HG03095 (cell line): ENCODE measurements at regions not wholly inside any gene's neighbourhood (a gene's known extent, or its start where the extent isn't known, plus 50 kb on each side); places are given as distances from the start of the nearest gene placed in this dataset.

Experiments
- ATAC-seq: cut with Tn5 transposase; IDR thresholded peaks from one replicate; pipeline ENCODE4 v1.9.1; 2021; ENCODE audit warnings: moderate library complexity; ENCODE audit not compliant: unreplicated experiment

DNA sequence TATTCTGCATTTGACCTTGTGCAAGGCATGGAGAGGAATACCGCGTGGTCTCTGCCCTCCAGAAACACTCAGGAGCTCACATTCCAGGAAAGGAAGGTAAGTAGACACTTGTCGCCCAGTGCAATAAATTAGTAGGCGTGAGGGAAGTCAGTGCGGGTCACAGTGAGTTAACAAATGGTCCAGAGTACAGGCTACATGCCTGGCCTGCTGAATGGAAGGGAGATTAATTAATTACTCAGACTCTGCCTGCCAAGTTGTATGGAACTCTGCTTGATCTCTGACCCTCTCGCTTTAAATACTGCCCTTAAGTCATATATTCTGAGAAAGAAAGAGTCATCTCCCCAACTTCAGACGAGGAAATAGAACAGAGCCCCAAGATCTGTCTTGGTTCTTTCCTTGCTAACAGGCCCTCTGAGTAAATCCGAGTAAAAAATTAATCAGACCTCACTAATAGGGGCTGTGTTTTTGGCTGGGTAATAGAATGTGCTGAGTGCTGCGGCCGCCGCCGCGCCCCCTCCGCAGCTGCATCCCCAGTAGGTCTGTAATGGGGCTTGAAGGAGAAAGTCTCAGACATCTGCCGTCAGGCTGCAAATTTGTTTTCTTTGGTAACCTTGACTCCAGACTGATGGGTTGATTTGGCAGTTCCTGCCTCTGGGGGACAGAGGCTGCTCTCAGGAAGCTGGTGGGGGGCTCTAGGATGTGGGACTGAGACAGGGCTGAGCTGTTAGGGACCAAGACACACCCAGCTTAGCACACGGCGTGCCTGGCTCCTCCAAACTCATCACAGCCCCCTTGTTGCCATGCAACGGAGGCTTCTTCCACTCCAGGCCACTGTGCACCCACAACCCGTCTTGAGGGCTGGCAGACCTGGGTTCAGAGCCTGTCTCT, 144.4 kb downstream of the NSG2 start:
- ATAC-seq, result no peak

DNA sequence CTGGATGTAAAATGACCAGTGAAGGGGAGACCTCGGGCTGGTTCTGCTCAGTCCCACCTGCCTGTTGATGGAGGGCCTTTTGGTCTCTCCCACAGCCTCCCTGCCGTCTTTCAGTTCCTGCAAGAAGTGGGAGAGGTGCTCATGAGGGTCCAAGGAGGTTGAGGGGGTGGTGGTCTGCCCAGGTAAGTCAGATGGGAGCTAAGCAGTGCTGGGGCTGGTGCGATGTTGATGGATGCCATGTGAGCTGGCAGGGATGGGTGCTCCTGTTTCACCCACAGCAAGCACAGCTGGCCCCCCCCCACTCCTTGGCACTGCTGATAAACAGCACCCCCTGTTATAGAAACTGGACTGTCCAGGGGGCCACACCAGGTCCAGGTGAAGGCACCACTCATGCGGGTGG, 145.6 kb downstream of the NSG2 start:
- ATAC-seq, result no peak

GRCh38 chr5:174191850-174192655, 146.5 kb downstream of the NSG2 start:
- ATAC-seq, result no peak

GRCh38 chr5:174192901-174193300, 147.4 kb downstream of the NSG2 start:
- no peak for ATAC-seq

- no peak for ATAC-seq
Observed at GRCh38 chr5:174195517-174195916, 150.0 kb downstream of the NSG2 start.

GRCh38 chr5:174197929-174198328, 152.4 kb downstream of the NSG2 start:
- ATAC-seq, result no peak

DNA sequence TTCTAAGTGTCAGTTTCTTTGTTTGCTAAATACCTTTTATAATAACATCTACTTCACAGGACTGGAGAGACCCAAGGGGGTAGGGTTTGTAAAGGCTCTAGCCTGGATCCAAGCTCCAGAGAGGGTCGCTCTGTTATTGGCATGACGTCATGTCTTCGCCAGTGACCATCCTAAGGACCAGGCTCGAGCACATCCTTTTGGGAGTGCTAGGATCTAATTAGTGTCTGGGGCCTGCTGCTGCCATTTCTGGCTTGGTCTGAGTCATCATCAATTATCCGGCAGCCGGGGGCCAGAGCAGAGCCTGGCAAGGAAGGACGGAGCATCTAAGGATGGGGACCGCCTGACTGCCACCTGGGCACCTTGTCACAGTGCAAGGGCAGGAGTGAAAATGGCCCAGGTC, 153.0 kb downstream of the NSG2 start:
- ATAC-seq, result no peak

DNA sequence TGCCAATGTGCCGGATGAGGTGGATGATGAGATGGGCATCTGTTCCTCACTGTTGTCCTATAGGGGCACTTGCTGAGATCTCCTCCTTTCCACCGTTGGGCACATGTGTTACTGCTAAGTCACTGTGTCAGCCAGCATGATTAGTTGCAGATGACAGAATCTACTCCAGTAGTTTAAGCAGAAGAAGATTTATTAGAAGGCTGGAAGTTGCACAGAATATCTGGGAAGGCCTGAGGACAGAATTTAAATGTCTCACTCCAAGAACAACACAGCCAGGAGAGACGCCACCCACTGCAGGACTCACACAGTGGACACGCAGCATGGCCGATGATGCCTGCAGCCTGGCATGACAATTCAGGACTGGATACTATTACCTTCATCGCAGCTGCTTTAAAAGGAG, 157.5 kb downstream of the NSG2 start:
- ATAC-seq, result no peak

DNA sequence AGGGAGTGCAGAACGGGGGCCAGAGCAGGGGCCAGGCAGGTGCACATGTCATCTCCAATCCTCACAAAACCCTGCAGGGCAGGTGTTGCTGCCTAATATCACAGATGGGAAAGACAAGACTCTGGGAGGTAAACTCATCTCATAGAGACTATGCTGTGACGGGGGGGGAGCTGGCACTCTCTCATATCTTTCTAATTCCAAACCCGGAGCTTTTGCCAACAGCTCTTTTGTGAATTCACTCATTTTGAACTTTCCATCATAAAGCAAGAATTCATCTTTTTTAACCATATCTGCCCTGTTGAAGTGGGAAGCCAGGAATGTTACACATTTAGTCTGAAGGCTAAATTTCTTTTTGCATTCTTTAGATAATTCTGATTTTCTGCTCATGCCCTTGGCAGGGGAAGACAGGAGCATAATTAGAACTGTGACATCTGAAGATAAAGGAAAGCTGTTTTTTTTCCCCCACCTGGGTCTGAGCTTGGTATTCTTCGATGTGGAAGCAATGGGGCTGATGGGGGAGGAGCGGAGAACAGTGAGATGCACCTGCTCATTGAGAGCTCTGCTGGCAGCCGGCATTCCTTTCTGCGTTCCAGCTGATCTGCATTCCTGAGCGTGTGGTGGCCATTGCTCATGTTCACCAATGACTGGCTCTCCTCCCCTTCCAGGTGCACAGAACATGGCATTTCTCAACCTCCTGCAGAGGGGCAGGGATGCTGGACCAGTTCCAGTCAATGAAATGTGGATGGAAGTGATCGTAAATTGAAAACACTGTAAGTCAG, 159.2 kb downstream of the NSG2 start:
- ATAC-seq, result no peak

- no peak for ATAC-seq
Observed at GRCh38 chr5:174205939-174206338, 160.4 kb downstream of the NSG2 start.

- ATAC-seq, result no peak
Observed at GRCh38 chr5:174210596-174211276, 165.2 kb downstream of the NSG2 start.

DNA sequence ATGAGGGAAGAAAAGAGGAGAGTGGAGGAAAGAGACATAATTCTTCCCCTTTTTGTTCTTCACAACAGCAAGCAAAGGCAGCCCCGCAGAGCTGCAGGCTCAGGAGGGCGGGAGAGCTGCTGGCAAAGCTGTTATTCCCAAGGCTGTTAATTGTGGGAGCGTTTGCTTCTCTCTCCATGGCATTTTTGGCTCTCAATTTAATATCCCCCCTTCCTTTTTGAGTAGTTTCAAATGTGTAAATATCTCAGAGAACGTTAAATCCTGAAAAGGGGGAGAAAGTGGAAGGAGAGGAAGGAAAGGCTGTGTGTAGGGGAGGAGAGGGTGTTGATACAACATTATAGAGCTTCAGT, 165.7 kb downstream of the NSG2 start:
- no peak for ATAC-seq

- no peak for ATAC-seq
Observed at GRCh38 chr5:174217527-174217926, 172.0 kb downstream of the NSG2 start.

DNA sequence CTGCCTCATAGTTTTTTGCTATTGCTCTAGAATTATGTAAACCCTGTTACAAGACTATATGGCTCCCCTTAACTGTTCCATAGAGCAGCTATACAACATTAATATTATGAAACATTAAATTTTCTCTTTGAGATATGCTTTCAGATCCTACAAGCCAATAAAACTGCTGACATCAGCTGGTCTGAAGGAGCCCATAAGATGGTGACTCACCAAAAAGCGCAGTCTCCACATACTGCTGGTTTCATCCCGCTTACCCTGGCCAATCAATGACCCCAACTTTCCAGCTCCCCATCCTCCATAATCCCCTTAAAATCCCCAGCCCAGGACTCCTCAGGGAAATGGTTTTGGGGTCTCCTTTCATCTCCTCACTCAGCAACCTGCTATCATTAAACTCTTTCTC, 172.7 kb downstream of the NSG2 start:
- ATAC-seq, result no peak

- ATAC-seq, result no peak
Observed at GRCh38 chr5:174220417-174220816, 174.9 kb downstream of the NSG2 start.

DNA sequence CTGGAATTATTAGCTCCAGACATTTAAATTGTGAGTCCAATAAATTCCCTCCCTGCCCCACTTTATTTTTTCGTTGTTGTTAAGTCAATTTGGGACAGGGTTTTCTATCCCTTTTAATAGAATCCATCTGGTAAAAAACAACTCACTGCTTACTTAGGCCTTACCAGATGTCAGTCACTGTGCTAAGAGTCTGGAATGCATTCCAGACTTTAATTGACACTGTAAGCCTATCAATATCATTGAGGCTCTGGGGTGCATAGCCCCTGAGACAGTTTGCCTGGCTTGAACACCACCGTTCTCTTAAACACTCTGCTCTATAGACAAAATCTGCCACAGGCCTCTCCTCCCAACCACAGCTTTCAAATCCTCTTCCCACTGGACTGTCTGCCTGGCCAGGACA, 175.9 kb downstream of the NSG2 start:
- no peak for ATAC-seq

GRCh38 chr5:174221946-174222345, 176.4 kb downstream of the NSG2 start:
- no peak for ATAC-seq

DNA sequence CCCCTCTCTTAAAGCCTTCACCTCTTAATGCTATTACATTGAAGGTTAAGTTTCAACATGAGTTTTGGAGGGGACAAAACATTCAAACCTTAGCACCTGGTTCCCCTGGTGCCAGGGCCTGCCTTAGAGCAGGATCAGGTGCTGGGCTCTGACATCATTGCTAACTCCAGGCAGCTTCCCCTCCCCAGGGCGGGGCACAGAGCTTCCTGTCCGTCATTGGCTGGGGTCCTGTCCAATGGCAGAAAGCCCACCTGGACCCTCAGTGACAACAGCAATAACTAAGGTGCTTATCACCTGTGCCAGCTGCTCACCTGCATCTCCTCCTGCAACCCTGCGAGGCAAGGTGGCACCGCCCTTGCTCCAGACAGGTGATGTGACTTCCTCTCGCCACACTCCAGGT, 177.4 kb downstream of the NSG2 start:
- no peak for ATAC-seq

DNA sequence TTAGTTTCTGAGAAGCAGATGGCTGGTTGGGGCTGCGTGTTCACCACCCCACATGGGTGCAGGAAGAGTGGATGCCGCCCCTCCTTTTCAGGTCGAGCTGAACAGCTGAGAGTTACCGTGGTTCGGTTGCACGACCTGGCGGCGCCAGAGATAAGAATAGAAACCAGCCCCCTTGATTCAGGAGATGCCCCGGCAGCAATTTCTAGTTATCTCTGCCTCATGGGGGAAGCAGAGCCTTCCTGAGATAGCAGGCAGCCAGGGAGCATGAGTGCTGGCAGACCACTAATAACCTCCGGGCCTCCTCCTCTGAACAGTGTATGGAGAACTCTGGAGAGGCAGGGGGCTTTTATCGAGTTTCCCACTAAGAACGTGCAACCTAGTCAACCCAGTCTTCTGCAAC, 177.8 kb downstream of the NSG2 start:
- no peak for ATAC-seq

DNA sequence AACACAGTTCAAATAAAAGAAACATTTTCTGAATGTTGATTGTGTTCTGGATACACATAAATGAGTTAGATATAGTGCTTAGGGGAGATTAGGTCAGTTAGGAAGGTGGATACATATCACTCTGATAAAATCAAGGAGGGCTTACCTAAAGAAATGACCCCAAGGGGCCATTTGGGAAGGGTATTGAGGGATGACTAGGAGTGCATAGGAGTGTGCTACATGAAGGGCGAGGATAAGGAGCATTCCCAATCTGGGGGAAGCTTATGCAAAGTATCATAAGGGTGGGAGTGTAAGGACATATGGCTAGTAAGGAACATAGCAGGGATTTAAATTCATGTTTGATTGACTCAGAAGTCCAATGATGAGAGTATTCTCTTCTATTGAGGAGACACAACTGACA, 183.6 kb downstream of the NSG2 start:
- ATAC-seq, result no peak
